Vagina (tissue), 2 donors: ENCODE measurements at regions not wholly inside any gene's neighbourhood (a gene's known extent, or its start where the extent isn't known, plus 50 kb on each side); places are given as distances from the start of the nearest gene placed in this dataset.

Experiments
- DNase-seq, 2 donors: peaks; one replicate each; pipeline ENCODE4 v3.0.0-alpha.2; 2017; ENCODE audit errors: extremely low spot score in 2 of 2
- H3K27ac ChIP-seq: fragments of 200-600 bp; sonication (generic); one replicate; pipeline ENCODE4 v1.5.1; 2019
- H3K27me3 ChIP-seq: fragments of 200-600 bp; sonication (generic); one replicate; pipeline ENCODE4 v1.5.1; 2019
- H3K36me3 ChIP-seq, 2 donors: fragments of 200-600 bp; sonication (generic); one replicate each; pipeline ENCODE4 v1.5.1; 2017 to 2019
- H3K4me1 ChIP-seq: fragments of 200-600 bp; sonication (generic); one replicate; pipeline ENCODE4 v1.5.1; 2019
- H3K4me3 ChIP-seq, 2 donors: fragments of 200-600 bp; sonication (generic); 1 replicate in 1 of 2; 2 replicates in 1 of 2; pipeline ENCODE4 v1.5.1; 2016 to 2019
- H3K9me3 ChIP-seq: fragments of 200-600 bp; sonication (generic); one replicate; pipeline ENCODE4 v1.5.1; 2019
- CTCF ChIP-seq, 3 experiments: fragments of 450-650 bp in 2 of 3; fragments of 200-600 bp in 1 of 3; sonication (generic) in 1 of 3; IDR thresholded peaks; one replicate each; pipeline ENCODE4 v1.5.1; 2017 to 2019; ENCODE audit warnings: antibody characterized with exemption in 3 of 3, mild to moderate bottlenecking in 2 of 3, moderate library complexity in 2 of 3
- POLR2A ChIP-seq, 2 donors: fragments of 450-650 bp; IDR thresholded peaks; one replicate each; pipeline ENCODE4 v1.6.1; 2017; ENCODE audit warnings: antibody characterized with exemption in 2 of 2, mild to moderate bottlenecking in 2 of 2, moderate library complexity in 2 of 2
- POLR2AphosphoS5 ChIP-seq, 2 donors: sonication (generic); formaldehyde crosslinking; IDR thresholded peaks; one replicate each; pipeline ENCODE4 v1.9.0; 2017; ENCODE audit warnings: antibody characterized with exemption in 2 of 2, mild to moderate bottlenecking in 2 of 2, low read depth in 1 of 2; ENCODE audit not compliant: insufficient read depth in 1 of 2
- intact Hi-C: fragments of 100-400 bp; cut with DNase I; formaldehyde crosslinking; loops from one replicate; pipeline ENCODE4 v1.15.1; 2023

DNA sequence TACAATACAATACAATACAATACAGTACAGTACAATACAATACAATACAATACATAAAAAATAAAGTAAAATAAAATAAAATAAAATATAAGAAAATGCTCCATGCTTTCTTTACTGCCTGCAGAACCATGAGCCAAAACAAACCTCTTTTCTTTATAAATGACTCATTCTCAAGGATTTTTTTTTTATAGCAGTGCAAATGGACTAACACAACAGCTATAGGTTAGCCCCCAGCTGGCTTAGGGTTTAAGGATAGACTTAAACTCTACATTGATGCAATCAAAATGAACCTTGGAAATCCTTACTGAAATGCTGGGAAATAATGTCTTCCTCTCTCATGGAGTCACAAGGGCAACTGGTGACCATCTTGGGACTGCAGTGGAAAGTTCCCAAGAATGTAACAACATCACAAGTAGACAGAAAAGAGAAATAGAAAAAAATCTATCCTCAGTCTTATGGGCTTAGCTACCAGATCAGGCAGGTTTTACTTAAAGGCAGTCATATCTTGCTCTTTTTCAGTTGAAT lies 348.9 kb downstream of the ARL4A start:
- intact Hi-C loops: loop anchor here (5.0 kb wide), 1 partner anchor 1196 kb away; no protein-coding TSS in a partner anchor
- Histone ChIP-seq H3K4me1 (no peaks in the 10 kb centered on the region), H3K36me3 (no peaks in the 10 kb centered on the region), H3K27me3 (no peaks in the 10 kb centered on the region), H3K9me3 (no peaks in the 10 kb centered on the region), H3K27ac (no peak overlapping the region), H3K4me3 (no peak overlapping the region)
- no peak for DNase-seq
- TF ChIP-seq POLR2A (IDR thresholded peaks at IDR 0.05): no peak

- H3K4me3 ChIP-seq: no peak overlapping the region
- H3K4me1 ChIP-seq: no peaks in the 10 kb centered on the region
- TF ChIP-seq POLR2A (IDR thresholded peaks at IDR 0.05): no peak
- H3K27ac ChIP-seq: no peak overlapping the region
- DNase-seq: no peak
- intact Hi-C loops: loop anchor here (5.0 kb wide), 1 partner anchor 1195 kb away; no protein-coding TSS in a partner anchor
- no peaks in the 10 kb centered on the region for H3K36me3 ChIP-seq
- no peaks in the 10 kb centered on the region for H3K27me3 ChIP-seq
- no peaks in the 10 kb centered on the region for H3K9me3 ChIP-seq
Measured at GRCh38 chr7:13037216-13037615, 349.8 kb downstream of the ARL4A start.

- Histone ChIP-seq H3K36me3 (no peaks in the 10 kb centered on the region), H3K9me3 (no peaks in the 10 kb centered on the region), H3K4me3 (no peak overlapping the region), H3K27me3 (no peaks in the 10 kb centered on the region), H3K27ac (no peak overlapping the region), H3K4me1 (no peaks in the 10 kb centered on the region)
- no peak for DNase-seq
- intact Hi-C loops: no loop called here
- no peak for TF ChIP-seq POLR2A (IDR thresholded peaks at IDR 0.05)
- TF ChIP-seq CTCF (IDR thresholded peaks at IDR 0.05): no peak
- no peak for TF ChIP-seq POLR2AphosphoS5 (IDR thresholded peaks at IDR 0.05; ENCODE audit: insufficient read depth in 1 of 2, low read depth in 1 of 2)
Measured at GRCh38 chr7:13041368-13041988, 354.0 kb downstream of the ARL4A start.

DNA sequence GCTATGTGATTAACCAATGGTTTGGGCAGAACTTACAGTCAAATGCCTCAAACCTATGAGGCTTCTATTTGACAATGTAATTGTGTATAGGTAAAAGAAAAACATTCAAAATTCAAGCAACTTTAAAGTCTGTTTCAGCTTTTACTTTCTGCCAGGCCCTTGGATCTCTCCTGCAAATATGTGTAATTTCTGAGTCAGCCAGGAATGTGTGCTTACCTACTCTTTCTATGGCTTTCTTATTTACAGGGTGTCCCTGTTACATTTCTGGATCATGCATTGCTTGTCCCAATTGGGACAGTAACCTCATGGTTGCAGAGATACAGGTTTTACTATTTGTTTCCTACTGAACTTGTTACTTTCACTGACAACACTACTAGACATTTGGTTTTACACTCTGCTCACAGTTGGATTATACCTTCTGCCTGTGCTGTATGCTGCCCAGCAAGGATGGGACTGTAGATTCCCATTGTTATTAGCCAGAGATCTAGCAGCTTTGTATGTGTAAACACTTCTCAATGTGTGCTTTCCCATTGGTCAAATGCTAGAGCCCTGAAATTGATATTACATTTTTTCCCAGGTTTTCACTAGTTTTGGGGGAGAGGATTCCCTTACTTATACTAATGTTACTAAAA lies 355.3 kb downstream of the ARL4A start:
- Histone ChIP-seq H3K4me1 (no peaks in the 10 kb centered on the region), H3K4me3 (no peak overlapping the region), H3K36me3 (no peaks in the 10 kb centered on the region), H3K27ac (no peak overlapping the region), H3K9me3 (no peaks in the 10 kb centered on the region), H3K27me3 (no peaks in the 10 kb centered on the region)
- DNase-seq: no peak
- no peak for TF ChIP-seq POLR2A (IDR thresholded peaks at IDR 0.05)
- TF ChIP-seq POLR2AphosphoS5 (IDR thresholded peaks at IDR 0.05; ENCODE audit: insufficient read depth in 1 of 2, low read depth in 1 of 2): no peak
- TF ChIP-seq CTCF (IDR thresholded peaks at IDR 0.05): no peak
- intact Hi-C loops: no loop called here

DNA sequence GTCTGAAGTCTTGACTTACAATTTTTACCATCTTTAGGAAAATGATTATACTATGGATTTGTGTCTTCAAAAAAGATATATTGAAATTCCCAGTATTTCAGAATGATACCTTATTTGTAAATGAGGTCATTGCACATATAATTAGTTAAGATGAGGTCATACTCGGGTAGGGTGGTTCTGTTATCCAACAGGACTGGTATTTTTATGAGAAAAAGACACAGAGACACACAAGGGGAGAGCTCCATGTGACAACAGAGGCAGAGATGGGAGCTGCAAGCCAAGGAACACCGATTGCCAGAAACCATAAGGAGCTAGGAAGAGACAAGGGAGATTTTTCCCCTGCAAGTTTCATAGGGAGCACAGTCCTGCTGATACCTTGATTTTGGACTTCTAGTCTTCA lies 356.9 kb downstream of the ARL4A start:
- no peak overlapping the region for H3K4me3 ChIP-seq
- no peaks in the 10 kb centered on the region for H3K36me3 ChIP-seq
- no peaks in the 10 kb centered on the region for H3K9me3 ChIP-seq
- no peak for TF ChIP-seq CTCF (IDR thresholded peaks at IDR 0.05)
- no peak for TF ChIP-seq POLR2A (IDR thresholded peaks at IDR 0.05)
- no peak for TF ChIP-seq POLR2AphosphoS5 (IDR thresholded peaks at IDR 0.05; ENCODE audit: insufficient read depth in 1 of 2, low read depth in 1 of 2)
- intact Hi-C loops: no loop called here
- no peak for DNase-seq
- H3K27me3 ChIP-seq: no peaks in the 10 kb centered on the region
- no peaks in the 10 kb centered on the region for H3K4me1 ChIP-seq
- H3K27ac ChIP-seq: no peak overlapping the region

DNA sequence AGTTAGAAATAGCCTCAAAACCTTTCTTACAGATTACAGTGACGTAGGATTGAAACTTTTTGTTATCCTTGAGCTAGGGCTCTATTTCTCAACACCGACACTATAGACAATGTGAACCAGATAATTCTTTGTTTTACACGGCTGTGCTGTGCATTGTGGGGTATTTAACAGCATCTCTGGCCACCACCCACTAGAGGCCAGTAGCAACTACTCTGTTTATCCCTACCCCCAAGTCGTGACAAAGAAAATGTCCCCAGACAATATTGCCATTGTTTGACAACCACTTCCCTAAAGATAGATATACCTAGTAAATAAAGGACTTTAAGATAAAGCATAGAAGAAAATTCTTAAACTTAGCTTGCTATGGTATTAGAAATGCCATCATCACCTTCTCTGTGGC lies 359.6 kb downstream of the ARL4A start:
- Histone ChIP-seq H3K27me3 (no peaks in the 10 kb centered on the region), H3K4me3 (no peak overlapping the region), H3K36me3 (no peaks in the 10 kb centered on the region), H3K9me3 (no peaks in the 10 kb centered on the region), H3K27ac (no peak overlapping the region), H3K4me1 (no peaks in the 10 kb centered on the region)
- DNase-seq: no peak
- no peak for TF ChIP-seq POLR2A (IDR thresholded peaks at IDR 0.05)
- TF ChIP-seq CTCF (IDR thresholded peaks at IDR 0.05): no peak
- no peak for TF ChIP-seq POLR2AphosphoS5 (IDR thresholded peaks at IDR 0.05; ENCODE audit: insufficient read depth in 1 of 2, low read depth in 1 of 2)
- intact Hi-C loops: no loop called here
